ENCODE measurements at regions not wholly inside any gene's neighbourhood (a gene's known extent, or its start where the extent isn't known, plus 50 kb on each side); places are given as distances from the start of the nearest gene placed in this dataset.

DNA sequence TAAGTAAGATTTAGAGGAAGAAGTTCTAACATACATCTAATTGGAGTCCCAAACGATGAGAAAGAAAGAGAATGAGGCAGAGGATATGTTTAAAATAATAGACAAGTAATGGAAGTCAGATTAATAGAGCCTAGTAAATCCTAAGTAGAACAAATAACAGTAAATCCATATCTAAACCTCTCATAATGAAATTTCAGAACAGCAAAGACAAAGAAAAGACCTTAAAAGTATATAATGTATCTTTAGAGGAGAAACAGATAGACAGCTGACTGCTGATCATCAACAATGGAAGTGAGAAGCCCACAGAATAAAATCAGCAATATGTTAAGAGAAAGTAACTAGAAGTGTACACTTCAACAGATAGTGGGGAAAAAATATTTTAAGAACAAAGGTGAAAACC is 536.2 kb upstream of the ZFHX3 start:
- no peaks in the 10 kb centered on the region for H3K4me1 ChIP-seq
- 95% methylated on average over 1 of the region's 1 CpG for WGBS
- H3K27ac ChIP-seq: no peak overlapping the region
- no peak overlapping the region for H3K4me3 ChIP-seq
- H3K9me3 ChIP-seq: no peaks in the 10 kb centered on the region
- no peaks in the 10 kb centered on the region for H3K27me3 ChIP-seq
- no peaks in the 10 kb centered on the region for H3K36me3 ChIP-seq
- no peak for TF ChIP-seq POLR2A (IDR thresholded peaks at IDR 0.05)
- TF ChIP-seq POLR2AphosphoS5 (IDR thresholded peaks at IDR 0.05): no peak
- TF ChIP-seq, protein P1, sequence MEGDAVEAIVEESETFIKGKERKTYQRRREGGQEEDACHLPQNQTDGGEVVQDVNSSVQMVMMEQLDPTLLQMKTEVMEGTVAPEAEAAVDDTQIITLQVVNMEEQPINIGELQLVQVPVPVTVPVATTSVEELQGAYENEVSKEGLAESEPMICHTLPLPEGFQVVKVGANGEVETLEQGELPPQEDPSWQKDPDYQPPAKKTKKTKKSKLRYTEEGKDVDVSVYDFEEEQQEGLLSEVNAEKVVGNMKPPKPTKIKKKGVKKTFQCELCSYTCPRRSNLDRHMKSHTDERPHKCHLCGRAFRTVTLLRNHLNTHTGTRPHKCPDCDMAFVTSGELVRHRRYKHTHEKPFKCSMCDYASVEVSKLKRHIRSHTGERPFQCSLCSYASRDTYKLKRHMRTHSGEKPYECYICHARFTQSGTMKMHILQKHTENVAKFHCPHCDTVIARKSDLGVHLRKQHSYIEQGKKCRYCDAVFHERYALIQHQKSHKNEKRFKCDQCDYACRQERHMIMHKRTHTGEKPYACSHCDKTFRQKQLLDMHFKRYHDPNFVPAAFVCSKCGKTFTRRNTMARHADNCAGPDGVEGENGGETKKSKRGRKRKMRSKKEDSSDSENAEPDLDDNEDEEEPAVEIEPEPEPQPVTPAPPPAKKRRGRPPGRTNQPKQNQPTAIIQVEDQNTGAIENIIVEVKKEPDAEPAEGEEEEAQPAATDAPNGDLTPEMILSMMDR (IDR thresholded peaks at IDR 0.05): no peak
- no peak for DNase-seq (ENCODE audit: low spot score in 2 of 2)

DNA sequence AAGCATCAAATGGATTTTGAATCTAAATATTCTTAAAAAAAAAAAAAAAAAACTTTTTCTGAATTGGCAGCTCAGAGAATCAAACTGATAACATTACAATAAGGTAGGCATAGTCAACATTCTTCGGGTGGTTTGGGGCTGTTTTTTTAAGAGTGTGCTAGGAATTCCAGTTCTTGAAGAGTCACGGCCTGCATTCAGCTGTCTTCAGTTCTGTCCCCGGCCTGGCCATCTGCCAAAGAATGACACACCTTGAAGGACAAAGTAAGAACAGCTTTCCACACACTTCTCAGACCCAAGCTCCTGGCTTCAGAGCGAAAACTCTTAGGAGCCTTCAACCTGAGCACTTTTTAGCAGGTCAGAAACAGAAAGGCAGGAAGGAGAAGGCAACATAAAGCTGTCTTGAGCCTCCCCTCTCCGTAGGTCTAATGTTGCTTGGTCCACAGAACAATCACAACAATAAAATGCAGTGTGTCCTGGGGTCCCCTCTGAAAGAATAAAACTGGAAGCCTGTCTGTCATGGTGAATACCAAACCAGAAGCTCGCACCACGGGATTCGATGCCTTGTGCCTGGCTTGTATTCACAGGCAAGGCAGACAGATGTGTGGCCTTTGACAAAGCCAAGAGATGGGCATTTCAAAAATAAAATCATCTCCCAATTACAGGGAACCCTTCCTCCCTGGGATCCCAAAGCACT is 524.4 kb upstream of the ZFHX3 start:
- TF ChIP-seq, protein P1 (IDR thresholded peaks at IDR 0.05): no peak
- TF ChIP-seq EP300 (IDR thresholded peaks at IDR 0.05) (no peak), POLR2AphosphoS5 (IDR thresholded peaks at IDR 0.05) (no peak), POLR2A (IDR thresholded peaks at IDR 0.05) (no peak)
- Histone ChIP-seq H3K4me3 (no peak overlapping the region), H3K4me1 (no peaks in the 10 kb centered on the region), H3K27me3 (peaks cover 21% of the 10 kb centered on the region), H3K27ac (no peak overlapping the region), H3K36me3 (no peaks in the 10 kb centered on the region), H3K9me3 (no peaks in the 10 kb centered on the region)
- WGBS: 58% methylated on average over 8 of the region's 8 CpGs
- DNase-seq (ENCODE audit: low spot score in 2 of 2): no peak

DNA sequence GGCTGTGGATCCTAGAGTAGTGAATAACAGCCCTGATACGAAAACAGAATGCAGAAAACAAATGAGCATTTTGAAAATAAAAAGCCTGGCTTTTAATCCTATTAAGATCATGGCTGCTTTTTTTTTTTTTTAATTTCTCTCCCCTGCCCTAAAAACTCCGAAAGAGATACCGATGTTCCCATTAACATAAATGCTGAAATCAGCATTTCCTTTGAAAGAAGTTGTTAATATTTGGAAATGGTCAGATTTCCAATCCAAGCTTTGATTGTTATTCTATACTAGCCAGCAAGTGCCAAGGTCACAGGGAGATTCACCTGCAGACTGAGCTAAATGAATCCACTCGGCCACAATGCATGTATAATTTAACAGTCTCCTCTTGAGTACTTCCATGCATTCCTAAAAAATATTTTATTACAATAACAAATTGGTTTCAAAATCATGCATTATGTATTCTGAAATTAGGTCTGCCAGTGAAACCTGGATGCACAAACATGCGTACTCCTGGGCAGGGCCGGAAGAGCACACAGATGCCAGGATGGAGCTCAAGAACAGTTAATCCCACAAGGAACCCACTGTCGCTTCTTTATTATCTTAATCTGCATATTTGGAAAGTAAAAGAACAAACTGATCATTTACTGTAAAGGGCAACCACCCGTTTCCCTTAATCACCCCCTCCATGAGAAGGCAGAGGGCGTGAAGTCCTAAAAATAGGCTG is 521.5 kb upstream of the ZFHX3 start:
- TF ChIP-seq POLR2A (IDR thresholded peaks at IDR 0.05) (no peak), EP300 (IDR thresholded peaks at IDR 0.05) (no peak), POLR2AphosphoS5 (IDR thresholded peaks at IDR 0.05) (no peak)
- TF ChIP-seq, protein P1 (IDR thresholded peaks at IDR 0.05): no peak
- no peak for DNase-seq (ENCODE audit: low spot score in 2 of 2)
- Histone ChIP-seq H3K27ac (no peak overlapping the region), H3K9me3 (no peaks in the 10 kb centered on the region), H3K4me3 (no peak overlapping the region), H3K36me3 (no peaks in the 10 kb centered on the region), H3K27me3 (peaks cover 18% of the 10 kb centered on the region), H3K4me1 (no peaks in the 10 kb centered on the region)
- WGBS: 76% methylated on average over 9 of the region's 9 CpGs

DNA sequence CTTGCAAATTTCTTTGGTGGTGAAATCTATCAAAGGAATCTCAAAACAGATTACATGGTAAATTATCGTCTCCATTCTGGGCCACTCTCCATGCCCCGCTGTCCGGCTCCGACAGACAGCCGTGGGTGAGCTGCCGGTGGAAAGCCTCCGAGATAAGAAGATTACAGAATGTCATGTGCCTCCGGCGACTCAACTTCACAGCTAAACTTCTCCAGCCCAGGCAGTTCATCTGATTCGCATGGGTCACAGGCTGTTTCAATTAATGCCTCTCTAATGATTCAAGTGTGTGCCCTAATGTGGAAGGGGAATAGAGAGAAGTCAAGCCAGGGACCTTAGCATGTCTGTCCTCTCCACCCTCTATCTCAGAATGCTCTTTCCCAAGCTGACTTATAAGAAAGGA is 520.8 kb upstream of the ZFHX3 start:
- Histone ChIP-seq H3K27me3 (peaks cover 18% of the 10 kb centered on the region), H3K36me3 (no peaks in the 10 kb centered on the region), H3K9me3 (no peaks in the 10 kb centered on the region), H3K4me3 (no peak overlapping the region), H3K27ac (no peak overlapping the region), H3K4me1 (no peaks in the 10 kb centered on the region)
- no peak for DNase-seq (ENCODE audit: low spot score in 2 of 2)
- no peak for TF ChIP-seq POLR2AphosphoS5 (IDR thresholded peaks at IDR 0.05)
- TF ChIP-seq, protein P1 (IDR thresholded peaks at IDR 0.05): no peak
- no peak for TF ChIP-seq EP300 (IDR thresholded peaks at IDR 0.05)
- TF ChIP-seq POLR2A (IDR thresholded peaks at IDR 0.05): no peak
- WGBS: 58% methylated on average over 10 of the region's 10 CpGs

DNA sequence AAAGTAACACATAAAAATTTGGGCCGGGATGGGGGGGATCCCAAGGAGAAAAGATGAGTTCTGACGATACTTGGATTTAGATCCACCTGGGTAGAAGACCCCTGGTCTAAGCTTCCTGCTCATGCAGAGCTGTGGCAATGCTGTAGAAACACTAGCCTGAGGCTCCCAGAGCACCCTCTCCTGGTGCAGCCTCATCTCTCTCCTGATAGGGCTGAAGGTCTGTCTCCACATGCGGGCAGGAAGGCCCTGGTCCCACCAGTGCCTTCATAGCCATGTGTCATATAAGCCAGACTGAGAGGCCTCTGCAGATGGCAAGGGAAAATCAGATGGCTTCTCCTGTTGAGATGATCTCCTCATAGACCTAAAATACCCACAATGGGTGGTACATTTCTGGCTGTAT is 518.0 kb upstream of the ZFHX3 start:
- Histone ChIP-seq H3K4me3 (no peak overlapping the region), H3K9me3 (no peaks in the 10 kb centered on the region), H3K27ac (no peak overlapping the region), H3K36me3 (no peaks in the 10 kb centered on the region), H3K4me1 (no peaks in the 10 kb centered on the region), H3K27me3 (peaks cover 15% of the 10 kb centered on the region)
- WGBS: 87% methylated on average over 2 of the region's 3 CpGs
- TF ChIP-seq POLR2AphosphoS5 (IDR thresholded peaks at IDR 0.05) (no peak), EP300 (IDR thresholded peaks at IDR 0.05) (no peak), POLR2A (IDR thresholded peaks at IDR 0.05) (no peak)
- TF ChIP-seq, protein P1 (IDR thresholded peaks at IDR 0.05): no peak
- DNase-seq (ENCODE audit: low spot score in 2 of 2): no peak

Measured in suprapubic skin (tissue), 4 donors.